Panc1 (cell line): ENCODE measurements at regions not wholly inside any gene's neighbourhood (a gene's known extent, or its start where the extent isn't known, plus 50 kb on each side); places are given as distances from the start of the nearest gene placed in this dataset.

Experiments used
- ATAC-seq: fragments of 200-7000 bp; cut with Tn5 transposase; 2 replicates; pipeline ENCODE4 v1.9.1; 2020; ENCODE audit warnings: mild to moderate bottlenecking, moderate library complexity
- BruUV-seq: library from RNA; stranded (reverse); fragments of 400-500 nt; replicated peaks from 2 replicates; lab custom pipeline; 2021; lab: Mats Ljungman, UMichigan
- CTCF ChIA-PET: fragments of 300-600 bp; sonication (Branson Sonifier 250); formaldehyde crosslinking; loops from one replicate; lab custom pipeline; 2022; ENCODE audit warnings: antibody characterized with exemption; lab: Charles Lee
- POLR2A ChIA-PET: fragments of 300-600 bp; sonication (Branson Sonifier 250); formaldehyde crosslinking; loops from one replicate; lab custom pipeline; 2022; ENCODE audit warnings: antibody characterized with exemption; lab: Charles Lee
- DNase-seq: peaks from one replicate; pipeline ENCODE4 v3.0.0-alpha.2; 2010; ENCODE audit warnings: low read depth, low spot score
- H3K27ac ChIP-seq: 2 replicates; pipeline ENCODE4 v1.5.1; 2011; ENCODE audit warnings: mild to moderate bottlenecking, low read length, inconsistent platforms
- H3K27me3 ChIP-seq: fragments of 200-500 bp; sonication (Bioruptor generic); 2 replicates; pipeline ENCODE4 v1.6.0; 2014; ENCODE audit warnings: low read length, inconsistent platforms; ENCODE audit not compliant: control insufficient read depth, insufficient read depth
- H3K36me3 ChIP-seq: fragments of 200-500 bp; sonication (Bioruptor generic); 2 replicates; pipeline ENCODE4 v1.5.1; 2014; ENCODE audit warnings: inconsistent platforms, mild to moderate bottlenecking, low read length, moderate library complexity; ENCODE audit not compliant: control insufficient read depth, insufficient read depth
- H3K4me1 ChIP-seq: 2 replicates; pipeline ENCODE4 v1.5.1; 2011; ENCODE audit warnings: inconsistent platforms, mild to moderate bottlenecking, low read length, moderate library complexity; ENCODE audit not compliant: control insufficient read depth, insufficient read depth
- H3K4me3 ChIP-seq, 2 experiments: 2 replicates each; pipeline ENCODE4 v1.5.1; 2011 to 2012; ENCODE audit warnings: low read depth in 2 of 2, low read length in 2 of 2, mild to moderate bottlenecking in 2 of 2, inconsistent platforms in 1 of 2, moderate library complexity in 1 of 2
- H3K9me3 ChIP-seq: fragments of 200-500 bp; sonication (Bioruptor generic); 2 replicates; pipeline ENCODE4 v1.5.1; 2014; ENCODE audit warnings: low read depth, mild to moderate bottlenecking, inconsistent platforms, low read length, moderate library complexity; ENCODE audit not compliant: control insufficient read depth, insufficient read depth
- CTCF ChIP-seq: fragments of 450-650 bp; IDR thresholded peaks from 2 replicates; pipeline ENCODE4 v1.5.1; 2017; ENCODE audit warnings: mild to moderate bottlenecking
- POLR2AphosphoS5 ChIP-seq: IDR thresholded peaks from 2 replicates; pipeline ENCODE4 v1.6.1; 2012; ENCODE audit warnings: mild to moderate bottlenecking, low read depth, low read length, moderate library complexity
- REST ChIP-seq, 2 experiments: IDR thresholded peaks; 2 replicates each; pipeline ENCODE4 v1.6.1; 2011 to 2012; ENCODE audit warnings: low read depth in 2 of 2, control low read depth in 1 of 2, low read length in 1 of 2, mild to moderate bottlenecking in 1 of 2, moderate library complexity in 1 of 2; ENCODE audit not compliant: insufficient read depth in 1 of 2
- SIN3A ChIP-seq: IDR thresholded peaks from 2 replicates; pipeline ENCODE4 v1.6.1; 2012; ENCODE audit warnings: low read depth, mild to moderate bottlenecking, low read length, moderate library complexity, borderline replicate concordance; ENCODE audit not compliant: insufficient read depth
- TCF7L2 ChIP-seq: IDR thresholded peaks from 2 replicates; pipeline ENCODE4 v1.6.1; 2011; ENCODE audit warnings: mild to moderate bottlenecking, low read depth, low read length, inconsistent platforms
- in situ Hi-C: cut with HindIII; loops from 2 replicates; pipeline ENCODE4 v1.10.0; 2016; ENCODE audit warnings: low sequenced_read_pairs, low pct_unique_long_range_greater_than_20kb
- intact Hi-C: fragments of 100-400 bp; cut with micrococcal nuclease; formaldehyde crosslinking; loops from one replicate; pipeline ENCODE4 v1.10.0; 2022; ENCODE audit not compliant: unreplicated experiment

GRCh38 chr13:105333416-105333815 is 1202.0 kb downstream of the EFNB2 start:
- CTCF ChIA-PET = no interaction called here

GRCh38 chr13:105329359-105329758 is 1206.1 kb downstream of the EFNB2 start:
- intact Hi-C loops = no loop called here
- Histone ChIP-seq H3K4me1 (no peaks in the 10 kb centered on the region), H3K27ac (no peak overlapping the region), H3K36me3 (no peaks in the 10 kb centered on the region), H3K4me3 (no peak overlapping the region), H3K27me3 (no peaks in the 10 kb centered on the region), H3K9me3 (no peaks in the 10 kb centered on the region)
- ATAC-seq (no peak), DNase-seq (no peak)
- in situ Hi-C loops = no loop called here
- TF ChIP-seq POLR2AphosphoS5 (no peak), TCF7L2 (no peak)
- CTCF ChIA-PET = no interaction called here
- no TSS peak for BruUV-seq
- POLR2A ChIA-PET = no interaction called here

More at GRCh38 chr13:105333416-105333815, 1202.0 kb downstream of the EFNB2 start:
- intact Hi-C loops = no loop called here
- in situ Hi-C loops = no loop called here
- no peak overlapping the region for H3K4me3 ChIP-seq
- H3K36me3 ChIP-seq = no peaks in the 10 kb centered on the region
- ATAC-seq (no peak), DNase-seq (no peak)
- POLR2A ChIA-PET = no interaction called here
- TF ChIP-seq TCF7L2 (no peak), SIN3A (no peak), REST (IDR thresholded peaks at IDR 0.05; ENCODE audit: insufficient read depth in 1 of 2, low read depth in 2 of 2, low read length in 1 of 2) (no peak), CTCF (no peak)
- BruUV-seq = no TSS peak
- no peaks in the 10 kb centered on the region for H3K27me3 ChIP-seq
- H3K4me1 ChIP-seq = no peaks in the 10 kb centered on the region
- no peaks in the 10 kb centered on the region for H3K9me3 ChIP-seq
- H3K27ac ChIP-seq = no peak overlapping the region

GRCh38 chr13:105328212-105328611 is 1207.2 kb downstream of the EFNB2 start:
- BruUV-seq = no TSS peak

More at GRCh38 chr13:105328212-105328611, 1207.2 kb downstream of the EFNB2 start:
- in situ Hi-C loops = no loop called here
- ATAC-seq (no peak), DNase-seq (no peak)
- no peak overlapping the region for H3K4me3 ChIP-seq
- no peaks in the 10 kb centered on the region for H3K9me3 ChIP-seq
- POLR2A ChIA-PET = no interaction called here
- CTCF ChIA-PET = no interaction called here
- no peaks in the 10 kb centered on the region for H3K27me3 ChIP-seq
- no peaks in the 10 kb centered on the region for H3K4me1 ChIP-seq
- no peaks in the 10 kb centered on the region for H3K36me3 ChIP-seq
- no peak for TF ChIP-seq SIN3A
- no peak for TF ChIP-seq REST (IDR thresholded peaks at IDR 0.05; ENCODE audit: insufficient read depth in 1 of 2, low read depth in 2 of 2, low read length in 1 of 2)
- no peak for TF ChIP-seq POLR2AphosphoS5
- TF ChIP-seq TCF7L2 = no peak
- no peak for TF ChIP-seq CTCF
- intact Hi-C loops = no loop called here
- H3K27ac ChIP-seq = no peak overlapping the region
